IPS-11a (cell line): ENCODE measurements at regions not wholly inside any gene's neighbourhood (a gene's known extent, or its start where the extent isn't known, plus 50 kb on each side); places are given as distances from the start of the nearest gene placed in this dataset.
"Not testable (repeated sequence)": the region's sequence is repeated elsewhere in the genome, so short reads cannot be mapped to it uniquely, and the experiment has no call there.

Source experiments
- H3K4me3 ChIP-seq: one replicate; pipeline ENCODE4 v1.5.1; 2013; ENCODE audit warnings: low read depth, low read length, control low read depth

GRCh38 chr16:29237495-29237894 lies 169.0 kb downstream of the NPIPB11 start:
- not testable (repeated sequence) for H3K4me3 ChIP-seq

GRCh38 chr16:29237023-29237422 lies 169.5 kb downstream of the NPIPB11 start:
- H3K4me3 ChIP-seq: not testable (repeated sequence)

DNA sequence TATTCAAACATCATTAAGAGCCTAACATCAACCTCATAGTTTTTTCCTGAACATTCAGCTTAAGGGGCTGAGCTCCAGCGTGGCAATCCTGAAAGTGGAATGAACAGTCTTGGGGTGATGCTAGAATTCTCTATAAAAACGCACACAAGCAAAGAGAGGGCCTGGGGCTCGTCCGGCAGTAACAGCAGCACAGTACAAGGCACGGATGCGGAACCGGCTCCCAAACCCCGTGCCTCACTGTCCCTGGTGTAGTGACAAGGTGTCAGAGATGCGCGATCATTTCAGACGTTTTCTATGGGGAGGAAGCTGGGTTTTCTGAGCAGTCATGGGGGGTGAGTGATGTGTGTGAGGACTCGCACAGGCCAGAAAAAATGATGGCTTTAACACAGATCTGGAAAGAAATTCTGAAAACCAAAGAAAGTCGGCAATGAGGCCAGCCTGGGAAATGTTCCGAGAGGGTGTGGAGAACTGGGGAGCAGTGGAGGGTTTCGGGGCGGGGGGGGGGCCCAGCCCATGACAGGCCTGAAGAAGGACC lies 170.6 kb downstream of the NPIPB11 start:
- not testable (repeated sequence) for H3K4me3 ChIP-seq

GRCh38 chr16:29234536-29235275 lies 171.8 kb downstream of the NPIPB11 start:
- H3K4me3 ChIP-seq: not testable (repeated sequence)

- not testable (repeated sequence) for H3K4me3 ChIP-seq
Measured at GRCh38 chr16:29233705-29234404, 172.7 kb downstream of the NPIPB11 start.

DNA sequence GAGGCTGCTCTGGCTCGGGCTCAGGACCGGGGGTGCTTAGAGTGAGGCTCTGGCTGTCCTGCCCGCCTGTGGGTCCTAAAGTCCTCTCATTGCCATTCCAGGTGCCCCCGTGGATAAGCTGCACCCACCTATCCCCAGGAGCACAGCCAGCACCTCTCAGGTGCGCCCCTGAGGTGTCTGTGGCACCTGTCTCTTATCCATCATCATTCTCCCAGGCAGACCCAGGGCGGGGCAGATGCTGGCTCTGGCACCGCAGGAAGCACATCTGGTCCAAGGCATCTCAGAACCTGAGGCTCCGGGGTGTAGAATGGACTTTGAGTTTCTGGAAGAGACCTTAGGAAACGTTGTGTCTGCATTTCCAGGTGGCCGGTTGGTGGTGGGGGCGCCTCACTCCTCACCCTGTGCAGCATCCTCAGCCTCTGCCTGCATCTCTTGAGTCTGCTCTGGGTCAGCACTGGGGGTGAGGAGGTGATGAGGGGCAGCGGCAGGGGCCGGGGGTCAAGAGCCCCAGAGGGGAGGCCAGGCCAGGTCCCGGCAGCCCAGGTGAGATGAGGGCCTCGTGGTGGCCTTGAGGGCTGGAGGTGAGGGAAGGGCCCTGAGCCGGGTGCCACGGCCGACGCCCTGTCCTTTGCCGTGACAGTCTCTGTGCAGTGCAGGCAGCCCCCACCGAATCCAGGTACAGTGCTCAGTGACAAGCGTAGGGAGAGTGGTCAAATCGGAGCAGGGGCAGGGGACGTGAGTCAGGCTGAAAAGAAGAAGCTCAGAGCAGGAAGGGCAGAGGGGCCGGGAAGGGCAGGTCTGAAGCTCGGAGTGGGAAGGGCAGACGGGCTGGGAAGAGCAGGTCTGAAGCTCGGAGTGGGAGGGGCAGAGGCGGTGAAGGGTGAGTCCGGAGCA lies 173.5 kb downstream of the NPIPB11 start:
- H3K4me3 ChIP-seq: no peak overlapping the region

DNA sequence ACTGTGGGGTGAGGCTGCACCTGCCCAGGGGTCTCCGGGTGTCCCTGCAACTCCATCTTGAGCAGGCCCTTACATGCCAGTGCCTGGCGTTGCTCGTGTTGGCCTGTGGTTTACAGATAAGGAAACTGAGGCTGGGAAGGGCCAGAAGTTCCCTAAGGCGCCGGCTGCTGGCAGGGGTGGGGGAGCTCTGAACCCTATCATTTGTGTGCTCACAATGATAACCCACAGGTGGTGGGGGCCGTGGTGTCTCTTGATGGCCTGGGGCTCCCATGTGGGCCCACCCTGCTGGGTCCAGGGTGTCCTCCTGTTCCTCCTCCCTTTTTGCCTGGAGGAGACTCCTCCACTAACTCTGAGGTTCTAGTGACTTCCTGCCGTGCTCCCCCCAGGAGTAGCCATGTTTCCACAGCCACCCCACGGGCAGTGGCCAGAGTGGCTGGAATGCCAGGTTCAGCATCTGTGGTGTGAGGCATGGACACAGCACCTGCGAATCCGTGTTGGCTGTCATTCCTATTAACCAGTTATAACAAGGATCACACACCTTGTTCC lies 174.3 kb downstream of the NPIPB11 start:
- H3K4me3 ChIP-seq: not testable (repeated sequence)

- H3K4me3 ChIP-seq: no peak overlapping the region
Measured at GRCh38 chr16:29231244-29231643, 175.3 kb downstream of the NPIPB11 start.

DNA sequence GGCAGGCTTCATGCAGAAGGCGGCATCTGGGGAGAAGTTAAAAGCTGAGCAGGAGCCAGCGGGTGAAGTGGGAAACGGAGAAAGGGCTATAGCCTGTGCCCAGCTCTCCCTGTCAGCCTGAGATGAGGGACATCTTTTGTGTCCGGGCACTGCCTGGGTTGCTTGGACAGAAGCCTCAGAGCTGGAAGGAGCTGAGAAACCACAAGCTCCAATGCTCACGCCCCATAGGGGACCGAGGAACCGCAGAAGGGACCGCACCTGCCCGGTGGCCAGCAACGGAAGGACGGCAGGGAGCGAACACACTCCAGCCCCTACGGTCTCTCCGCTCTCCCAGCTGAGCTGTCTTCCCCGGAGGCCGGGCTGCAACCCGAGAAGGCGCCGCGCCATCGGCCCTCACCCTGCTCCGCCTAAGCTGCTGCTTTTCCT lies 175.8 kb downstream of the NPIPB11 start:
- no peak overlapping the region for H3K4me3 ChIP-seq

DNA sequence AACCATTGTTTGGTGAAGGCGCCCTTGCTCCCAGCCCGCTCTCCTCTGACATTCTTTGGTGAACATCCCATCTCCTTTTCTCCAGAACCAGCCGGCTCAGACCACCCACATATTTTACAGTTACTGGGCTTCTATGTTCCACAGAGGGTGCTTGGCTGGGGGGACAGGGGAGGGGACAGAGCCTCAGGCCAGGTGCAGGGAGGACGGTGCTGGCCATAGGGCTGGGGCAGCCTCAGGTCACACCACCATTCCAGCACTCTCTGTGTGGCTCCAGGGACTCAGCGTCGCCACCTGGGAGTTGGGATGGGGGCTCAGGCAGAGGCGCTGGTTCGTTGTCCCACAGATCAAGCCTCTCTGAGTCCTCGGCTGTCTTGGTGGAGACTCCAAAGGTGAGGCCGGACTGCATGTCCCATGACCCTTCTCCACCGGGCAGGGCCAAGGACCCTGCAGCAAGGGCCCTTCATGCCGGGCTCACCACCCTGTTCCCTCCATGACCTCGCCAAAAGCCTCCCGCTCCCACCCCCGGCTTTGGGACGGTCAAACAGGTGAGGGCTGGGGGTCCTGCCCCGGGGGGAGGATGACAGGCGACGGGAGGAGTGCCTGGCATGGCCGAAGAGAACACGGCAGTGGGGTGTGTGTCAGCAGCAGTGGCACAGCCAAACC lies 176.4 kb downstream of the NPIPB11 start:
- H3K4me3 ChIP-seq: not testable (repeated sequence)

GRCh38 chr16:29229616-29230005 lies 176.9 kb downstream of the NPIPB11 start:
- not testable (repeated sequence) for H3K4me3 ChIP-seq

DNA sequence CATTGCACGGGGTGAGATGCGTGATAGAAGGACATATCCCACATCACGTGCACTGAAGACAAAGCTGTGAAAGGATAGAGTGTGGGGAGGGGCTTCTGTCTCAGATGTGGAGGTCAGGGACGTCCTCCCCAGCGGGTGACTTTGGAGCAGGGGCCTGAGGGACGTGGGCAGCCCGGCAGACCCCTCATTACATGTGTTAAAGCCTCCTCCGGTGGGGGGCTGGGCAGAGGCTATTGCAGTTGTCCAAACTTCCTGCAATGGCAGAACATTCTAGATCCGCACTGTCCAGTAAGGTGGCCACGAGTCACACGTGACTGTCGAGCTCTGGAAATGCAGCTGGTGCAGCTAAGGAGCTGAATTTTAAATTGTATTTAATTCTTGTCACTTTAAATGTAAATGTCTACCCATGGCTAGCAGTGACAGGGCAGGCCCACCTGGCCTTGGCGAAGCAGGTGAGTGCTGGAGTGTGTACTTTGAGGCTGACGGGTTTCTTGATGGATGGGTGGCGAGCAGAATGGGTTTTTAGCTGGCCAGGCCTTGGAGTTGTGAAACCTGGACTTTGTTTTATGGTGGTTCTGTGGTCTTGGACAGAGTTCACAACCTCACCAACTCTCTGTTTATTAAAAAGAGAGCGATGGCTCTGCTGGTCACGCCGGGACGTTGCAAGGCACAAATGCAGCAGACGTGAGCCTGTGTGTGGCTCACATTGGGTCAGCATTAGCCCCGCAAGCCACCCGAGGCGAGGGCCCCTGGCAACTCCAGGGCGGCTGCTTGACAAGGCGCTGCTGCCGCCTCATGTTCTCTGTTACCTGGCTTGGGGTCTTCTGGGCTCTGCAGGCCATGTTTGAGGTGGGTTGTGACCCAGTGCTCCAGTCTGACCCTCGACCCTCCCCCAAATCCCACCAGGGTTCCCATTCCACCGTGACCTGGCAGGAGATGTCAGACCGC lies 177.6 kb downstream of the NPIPB11 start:
- not testable (repeated sequence) for H3K4me3 ChIP-seq

- not testable (repeated sequence) for H3K4me3 ChIP-seq
Measured at GRCh38 chr16:29227751-29228663, 178.5 kb downstream of the NPIPB11 start.

DNA sequence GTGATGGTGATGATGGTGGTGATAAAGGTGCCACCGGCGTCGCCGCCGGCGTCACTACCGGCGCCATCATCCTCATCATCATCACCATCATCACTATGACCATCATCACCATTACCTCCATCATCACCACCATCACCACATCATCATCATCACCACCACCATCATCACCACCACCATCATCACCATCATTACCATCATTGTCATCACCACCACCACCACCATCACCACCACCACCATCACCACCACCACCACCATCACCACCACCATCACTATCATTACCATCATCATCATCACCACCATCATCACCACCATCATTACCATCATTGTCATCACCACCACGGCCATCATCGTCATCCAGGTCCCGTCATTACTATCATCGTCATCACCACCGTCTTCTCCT lies 179.7 kb downstream of the NPIPB11 start:
- no peak overlapping the region for H3K4me3 ChIP-seq

- H3K4me3 ChIP-seq: not testable (repeated sequence)
Measured at GRCh38 chr16:29224675-29225074, 181.8 kb downstream of the NPIPB11 start.

GRCh38 chr16:29222615-29223014 lies 183.9 kb downstream of the NPIPB11 start:
- H3K4me3 ChIP-seq: not testable (repeated sequence)

- H3K4me3 ChIP-seq: not testable (repeated sequence)
Measured at GRCh38 chr16:29222008-29222407, 184.5 kb downstream of the NPIPB11 start.

DNA sequence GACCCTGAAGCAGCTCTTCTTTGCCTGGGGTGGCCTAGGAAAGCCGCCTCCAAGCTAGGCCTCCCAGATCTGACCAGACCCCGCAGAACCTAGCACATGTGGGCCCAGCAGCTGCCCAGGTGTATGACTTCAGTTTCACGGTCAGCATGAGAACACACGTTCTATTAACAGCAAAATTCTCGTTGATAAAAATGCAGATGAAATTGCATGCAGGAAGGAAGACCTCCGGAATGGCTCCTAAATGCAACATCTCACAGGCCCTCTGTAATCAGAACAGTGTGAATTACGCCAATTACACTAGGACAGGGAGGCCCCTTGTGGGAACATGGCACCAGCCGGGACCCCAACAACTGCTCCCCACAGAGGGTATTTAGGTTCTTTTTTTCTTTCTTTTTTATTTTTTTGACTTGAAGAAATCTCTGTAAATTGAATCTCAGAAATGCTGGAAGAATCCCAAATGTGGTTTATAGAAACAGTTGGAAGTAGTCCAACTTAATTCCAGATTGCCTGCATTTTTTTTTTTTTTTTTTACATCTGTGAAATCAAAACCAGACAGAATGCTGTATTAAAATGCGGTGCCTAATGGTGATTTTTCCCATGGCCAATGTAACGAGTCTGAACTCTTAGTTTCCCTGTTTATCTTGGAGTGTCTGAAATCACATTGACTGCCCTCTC lies 185.1 kb downstream of the NPIPB11 start:
- not testable (repeated sequence) for H3K4me3 ChIP-seq
